Iris pigment epithelial cell (primary cell): ENCODE measurements at regions not wholly inside any gene's neighbourhood (a gene's known extent, or its start where the extent isn't known, plus 50 kb on each side); places are given as distances from the start of the nearest gene placed in this dataset.
A peak's percentile ranks its signal among the peaks of the same experiment; 100 is the strongest.

Experiments
- DNase-seq: peaks from one replicate; pipeline ENCODE4 v3.0.0-alpha.2; 2011; ENCODE audit warnings: low read depth

DNA sequence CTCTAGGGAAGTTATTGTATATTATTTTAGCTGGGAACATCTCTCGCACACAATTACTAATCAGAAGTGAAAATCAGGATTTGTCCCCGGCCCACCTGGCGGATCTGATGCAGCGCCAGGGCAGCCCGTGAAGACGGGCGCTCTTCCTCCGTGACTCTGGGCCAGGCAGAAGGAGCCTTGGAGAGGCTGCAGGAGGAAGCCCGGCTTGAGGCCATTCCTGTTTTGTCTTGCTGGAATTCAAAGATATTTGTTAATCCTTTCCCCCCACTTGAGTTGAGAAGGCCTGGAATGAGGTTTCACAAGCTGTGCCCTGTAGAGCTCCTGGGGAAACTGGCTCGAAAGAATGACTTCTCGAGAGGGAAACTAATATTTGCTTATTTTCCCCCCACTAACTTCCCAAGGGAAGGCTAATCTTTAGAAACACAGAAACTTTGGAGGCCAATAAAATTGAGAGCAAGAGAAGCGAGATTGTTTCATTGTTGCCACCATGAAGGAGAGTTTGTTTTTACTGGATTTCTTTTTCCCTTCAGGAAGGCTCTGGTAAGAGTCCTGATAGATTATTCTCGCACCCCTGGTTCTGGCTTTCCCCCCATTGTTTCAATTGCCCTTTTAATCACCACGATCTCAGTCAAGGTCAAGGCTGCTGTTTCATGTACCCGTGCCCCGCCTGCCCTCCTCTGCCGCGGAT lies 92.8 kb upstream of the SEPTIN5 start:
- peak; percentile 10 for DNase-seq

DNA sequence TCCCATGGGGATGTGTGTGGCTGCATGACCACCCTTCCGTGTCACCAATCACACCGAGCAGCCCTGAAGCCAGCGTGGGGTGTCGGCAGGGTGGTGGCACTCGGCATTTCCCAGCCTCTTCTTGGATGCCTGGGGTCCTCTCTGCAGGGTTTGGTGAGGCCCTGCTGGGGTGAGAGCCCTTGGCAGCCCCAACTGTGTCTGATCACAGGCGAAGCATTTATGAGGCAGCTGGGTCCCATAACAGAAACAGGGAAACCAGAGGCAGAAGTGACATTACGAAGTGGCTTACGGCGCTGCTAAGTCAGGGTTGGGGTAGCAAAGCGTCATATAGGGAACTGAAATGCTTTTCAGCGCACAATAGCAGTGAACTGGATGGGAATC lies 92.3 kb upstream of the SEPTIN5 start:
- no peak for DNase-seq

DNA sequence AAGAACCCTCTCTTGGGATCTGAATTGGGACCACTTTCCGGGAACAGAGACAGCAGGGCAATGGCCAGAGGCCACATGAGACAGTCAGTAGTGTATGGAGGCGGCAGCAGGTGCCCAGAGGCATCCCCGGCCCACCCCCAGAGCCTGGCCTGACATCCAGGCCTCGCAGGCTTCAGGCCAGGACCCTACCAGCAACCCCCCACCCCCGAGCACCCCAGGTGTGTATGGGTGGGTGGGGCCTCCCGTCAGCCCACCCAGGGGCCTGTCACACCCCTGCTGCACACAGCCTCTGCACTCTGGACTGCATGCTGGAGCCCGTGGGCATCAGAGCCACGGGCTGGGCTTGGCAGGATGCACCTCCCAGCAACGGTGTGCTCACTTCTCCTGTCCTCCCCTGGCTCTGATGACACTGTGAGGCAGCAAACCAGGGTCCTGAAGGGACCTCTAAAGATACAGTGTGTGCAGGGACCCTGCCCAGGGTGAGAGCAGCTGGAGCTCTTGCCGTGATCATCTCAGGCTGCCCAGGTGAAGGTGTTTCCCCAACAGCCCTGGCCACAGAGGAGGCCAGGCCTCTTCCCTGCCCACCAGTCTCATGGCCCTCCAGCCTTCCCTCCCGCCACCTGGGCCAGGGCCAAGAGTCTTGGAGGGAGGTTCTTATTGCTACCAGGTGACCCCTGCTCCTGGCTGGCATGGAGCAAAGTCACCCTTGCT lies 88.8 kb upstream of the SEPTIN5 start:
- DNase-seq: no peak

DNA sequence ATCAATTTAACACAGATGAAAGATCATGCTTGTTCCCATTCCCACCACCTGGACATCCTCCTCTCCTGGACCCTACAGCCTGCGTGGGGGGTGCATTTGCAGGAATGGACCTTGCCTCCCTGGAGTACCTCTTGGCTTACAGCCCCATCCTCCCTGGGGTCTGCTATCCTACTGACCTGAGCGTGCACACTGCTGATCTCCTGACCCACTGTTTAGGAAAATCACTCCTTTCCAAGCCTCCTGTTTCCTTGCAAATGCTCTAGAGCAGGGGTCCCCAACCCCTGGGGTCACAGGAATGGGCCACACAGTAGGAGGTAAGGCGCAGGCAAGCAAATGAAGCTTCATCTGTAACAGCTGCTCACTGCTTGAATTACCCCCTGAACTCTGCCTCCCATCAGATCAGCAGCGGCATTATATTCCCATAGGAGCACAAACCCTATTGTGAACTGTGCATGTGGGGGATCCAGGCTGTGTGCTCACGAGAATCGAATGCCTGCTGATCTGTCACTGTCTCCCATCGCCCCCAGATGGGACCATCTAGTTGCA lies 88.2 kb upstream of the SEPTIN5 start:
- no peak for DNase-seq

DNA sequence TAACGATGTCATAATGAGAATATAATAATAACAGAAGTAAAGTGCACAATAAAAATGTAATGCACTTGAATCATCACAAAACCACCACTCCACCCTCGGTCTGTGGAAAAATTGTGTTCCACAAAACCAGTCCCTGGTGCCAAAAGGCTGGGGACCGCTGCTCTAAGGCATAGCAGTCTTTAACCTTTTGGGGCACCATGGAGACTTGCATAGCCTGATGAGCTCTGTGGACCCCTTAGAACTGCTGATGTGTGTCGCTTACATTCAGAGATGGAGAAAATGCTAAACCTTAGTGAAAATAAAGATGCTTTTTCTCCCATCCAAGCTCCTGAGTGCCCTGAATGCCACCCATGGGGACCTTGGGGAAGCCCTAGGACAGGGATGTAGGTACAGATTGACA lies 87.6 kb upstream of the SEPTIN5 start:
- no peak for DNase-seq

DNA sequence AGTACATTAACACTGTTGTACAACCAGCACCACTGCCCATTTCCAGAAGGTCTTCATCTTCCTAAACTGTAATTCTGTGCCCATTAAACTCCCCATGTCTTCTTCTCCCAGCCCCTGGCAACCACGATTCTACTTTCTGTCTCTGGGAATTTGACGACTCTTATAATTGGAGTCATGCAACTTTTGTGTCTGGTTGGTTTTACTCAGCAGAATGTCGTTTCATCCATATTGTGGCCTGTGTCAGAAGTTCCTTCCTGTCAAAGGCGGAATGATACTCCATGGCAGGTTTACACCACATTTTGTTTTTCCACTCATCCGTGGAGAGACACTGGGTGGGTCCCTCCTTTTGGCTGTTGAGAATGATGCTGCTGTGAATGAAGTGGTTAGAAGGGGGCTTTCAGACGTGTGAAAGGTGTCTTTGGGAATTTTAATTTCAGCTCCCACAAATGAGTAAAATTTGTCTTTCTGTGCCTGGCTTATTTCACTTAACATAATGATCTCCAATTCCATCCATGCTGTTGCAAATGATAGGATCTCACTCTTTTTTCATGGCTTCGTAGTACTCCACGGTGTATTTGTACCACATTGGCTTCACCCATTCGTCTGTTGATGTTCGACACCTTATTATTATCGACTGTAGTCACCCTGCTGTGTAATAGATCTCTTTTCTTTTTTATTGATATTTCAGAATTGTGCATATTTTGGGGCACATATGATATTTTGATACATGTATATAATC lies 86.1 kb upstream of the SEPTIN5 start:
- no peak for DNase-seq

DNA sequence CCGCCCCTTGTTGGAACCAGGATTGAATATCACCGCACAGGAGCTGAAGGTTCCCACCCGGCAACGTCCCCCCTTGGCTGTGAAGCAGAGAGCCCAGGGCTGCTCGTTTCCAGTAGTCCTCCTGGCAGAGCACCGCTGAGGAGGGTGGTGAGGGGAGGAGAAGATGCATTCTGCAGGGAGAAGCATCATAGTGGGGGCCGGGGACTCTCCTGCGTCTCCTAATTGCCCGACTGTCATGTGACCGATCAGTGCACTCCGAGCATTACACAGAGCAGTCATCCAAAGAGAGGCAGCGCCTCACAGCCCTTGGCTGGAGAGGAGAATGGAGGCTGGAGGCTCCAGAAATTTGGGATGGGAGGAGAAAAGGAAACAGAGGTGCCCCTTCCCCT lies 85.0 kb upstream of the SEPTIN5 start:
- no peak for DNase-seq

DNA sequence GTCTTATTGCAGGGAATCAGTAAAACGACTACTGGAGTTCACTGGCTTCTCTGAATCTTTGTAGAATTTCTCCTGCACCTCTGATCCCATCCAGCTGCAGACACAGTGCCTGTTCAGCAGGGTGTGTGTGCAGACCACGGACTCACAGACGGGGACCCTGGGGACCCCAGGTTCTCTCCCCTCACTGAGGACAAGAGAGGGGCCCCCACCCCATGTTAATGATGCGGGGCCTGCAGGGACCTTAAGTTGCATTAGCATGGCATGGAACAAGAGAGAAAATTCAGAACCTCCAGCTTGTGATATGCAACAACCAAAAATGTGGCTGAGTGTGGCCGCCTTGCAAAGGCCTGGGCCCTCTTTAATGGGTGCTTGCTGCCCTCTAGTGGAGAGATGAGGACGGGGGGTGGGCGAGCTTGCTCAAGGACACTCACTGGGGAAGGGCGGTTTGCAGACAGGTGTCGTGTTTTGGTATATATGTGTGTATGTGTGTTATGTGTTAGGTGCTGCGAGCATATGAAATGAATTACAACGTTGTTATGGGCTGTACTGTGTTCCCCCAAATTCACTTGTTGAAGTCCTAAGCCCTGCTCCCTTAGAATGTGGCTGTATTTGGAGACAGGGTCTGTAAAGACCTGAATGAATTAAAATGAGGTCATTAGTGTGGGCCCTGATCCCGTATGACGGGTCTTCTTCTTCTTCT lies 84.4 kb upstream of the SEPTIN5 start:
- DNase-seq: peak; percentile 72

DNA sequence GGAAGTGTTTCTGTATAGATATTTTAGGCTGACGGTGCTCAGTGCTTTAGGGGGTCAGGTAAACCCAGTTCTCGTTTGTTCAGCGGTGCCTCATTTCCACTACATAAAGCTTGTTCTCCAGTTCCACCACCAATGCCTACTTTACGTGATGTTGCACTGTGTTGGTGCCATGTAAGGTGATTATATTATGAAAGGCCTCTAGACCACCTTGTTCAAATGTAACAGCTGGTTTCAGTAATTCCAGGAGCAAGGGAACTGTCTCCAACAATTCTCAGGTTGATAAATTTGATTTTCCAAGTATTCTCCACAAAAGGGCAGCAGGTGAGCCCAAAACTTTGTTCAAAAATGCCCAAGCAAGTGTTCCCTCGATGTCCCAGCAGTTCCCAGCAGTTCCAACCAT lies 83.7 kb upstream of the SEPTIN5 start:
- DNase-seq: no peak

DNA sequence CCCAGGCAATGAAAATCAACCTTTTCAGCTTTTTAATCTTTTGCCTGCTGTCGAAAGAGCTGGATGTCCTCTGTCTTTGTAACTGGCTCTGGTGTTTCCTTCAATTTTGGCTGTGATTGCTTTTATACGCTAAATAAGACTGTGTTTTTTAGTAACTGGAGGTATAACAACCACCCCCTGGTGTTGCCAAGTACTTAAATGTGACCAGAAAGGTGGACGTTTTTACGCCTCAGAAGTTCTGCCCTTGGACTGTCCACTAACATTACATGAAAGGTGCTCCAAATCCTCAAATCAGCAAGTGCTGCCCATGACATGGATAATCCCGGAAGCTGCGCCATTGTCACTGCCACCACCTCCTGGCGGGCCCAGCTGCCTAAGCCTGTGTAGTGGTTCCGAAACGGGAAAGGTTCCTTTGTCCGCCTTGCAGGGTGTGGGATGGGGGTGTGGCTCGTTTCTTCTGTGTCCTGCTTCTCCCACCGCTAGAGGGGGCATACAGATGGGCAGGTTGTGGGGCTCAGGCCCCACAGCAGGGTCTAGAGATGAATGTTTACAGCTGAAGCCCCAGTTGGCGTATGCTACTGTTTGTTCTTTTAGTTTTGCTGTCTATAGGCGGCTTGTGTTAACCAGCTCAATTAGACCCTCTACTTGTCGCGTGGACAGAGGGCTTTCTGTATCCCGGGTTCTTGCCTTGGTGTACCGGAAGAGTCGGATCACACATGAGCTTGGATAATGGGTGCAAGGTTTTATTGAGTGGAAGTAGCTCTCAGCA lies 82.2 kb upstream of the SEPTIN5 start:
- peak; percentile 36 for DNase-seq

DNA sequence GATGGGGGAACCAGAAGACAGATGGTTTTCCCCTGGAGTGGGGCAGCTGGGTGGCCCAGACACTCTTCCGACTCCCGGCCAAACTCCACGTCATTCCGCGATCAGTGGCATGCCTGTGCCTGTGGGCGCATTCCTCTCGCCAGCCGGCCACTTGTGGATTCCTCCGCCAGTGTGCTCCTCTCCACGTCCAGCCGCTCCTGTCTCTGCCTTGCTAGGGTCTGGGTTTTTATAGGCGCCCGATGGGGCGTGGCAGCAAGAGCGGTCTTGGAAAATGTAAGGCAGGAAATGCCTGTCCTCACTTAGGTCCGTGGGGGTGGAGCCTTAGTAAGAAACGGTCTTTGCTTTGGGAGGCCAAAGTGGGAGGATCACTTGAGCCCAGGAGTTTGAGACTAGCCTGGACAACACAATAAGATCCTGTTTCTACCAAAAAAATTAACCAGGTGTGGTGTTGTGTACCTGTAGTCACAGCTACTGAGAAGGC lies 81.6 kb upstream of the SEPTIN5 start:
- no peak for DNase-seq

DNA sequence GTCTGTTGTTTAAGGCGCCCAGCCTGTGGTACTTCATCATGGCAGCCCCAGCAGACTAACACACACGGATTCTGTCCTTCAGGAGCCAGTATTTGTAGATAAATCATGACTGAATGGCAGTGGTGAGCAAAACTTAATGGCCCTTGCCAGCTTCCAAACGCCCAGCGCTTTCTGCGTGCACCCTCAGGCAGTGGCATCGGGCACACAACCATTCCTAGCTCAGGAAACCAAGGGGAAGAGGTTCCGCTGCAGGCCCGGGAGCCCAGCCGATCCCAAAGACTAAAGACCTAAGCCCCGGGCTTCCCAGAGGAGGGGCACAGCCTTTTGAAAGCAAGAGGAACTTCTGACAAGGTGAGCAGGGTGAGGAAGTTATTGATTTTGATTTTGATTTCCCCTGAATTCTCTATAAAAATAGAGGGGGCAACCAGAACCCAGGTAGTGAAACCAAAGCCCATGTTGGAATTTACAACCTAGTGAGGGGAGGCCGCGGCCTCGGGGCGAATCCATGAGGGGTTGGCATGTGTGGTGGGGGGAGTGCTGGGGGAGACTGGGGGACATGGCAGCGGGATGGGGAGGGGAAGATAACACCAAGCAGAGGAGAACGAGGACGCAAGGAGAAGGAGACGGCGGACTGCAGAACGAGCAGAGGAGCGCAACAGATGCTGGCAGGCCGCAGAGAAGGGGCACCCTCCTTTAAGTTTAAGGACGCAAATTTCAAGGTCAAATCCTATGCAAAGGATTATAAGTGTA lies 79.9 kb upstream of the SEPTIN5 start:
- DNase-seq: no peak

DNA sequence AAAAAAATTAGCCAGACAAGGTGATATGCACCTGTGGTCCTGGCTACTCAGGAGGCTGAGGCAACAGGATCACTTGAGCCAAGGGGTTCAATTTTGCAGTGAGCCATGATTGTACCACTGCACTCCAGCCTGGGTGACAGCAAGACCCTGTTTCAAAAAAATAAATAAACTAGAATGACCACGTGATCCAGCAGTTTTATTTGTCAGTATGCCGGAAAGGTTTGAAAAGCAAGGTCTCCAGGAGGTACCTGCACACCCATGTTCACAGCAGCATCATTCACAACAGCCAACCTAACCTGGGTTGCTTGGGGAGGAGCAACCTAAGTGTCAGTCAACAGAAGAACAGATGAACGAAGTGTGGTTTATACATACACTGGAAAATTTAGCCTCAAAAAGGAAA lies 78.7 kb upstream of the SEPTIN5 start:
- no peak for DNase-seq

DNA sequence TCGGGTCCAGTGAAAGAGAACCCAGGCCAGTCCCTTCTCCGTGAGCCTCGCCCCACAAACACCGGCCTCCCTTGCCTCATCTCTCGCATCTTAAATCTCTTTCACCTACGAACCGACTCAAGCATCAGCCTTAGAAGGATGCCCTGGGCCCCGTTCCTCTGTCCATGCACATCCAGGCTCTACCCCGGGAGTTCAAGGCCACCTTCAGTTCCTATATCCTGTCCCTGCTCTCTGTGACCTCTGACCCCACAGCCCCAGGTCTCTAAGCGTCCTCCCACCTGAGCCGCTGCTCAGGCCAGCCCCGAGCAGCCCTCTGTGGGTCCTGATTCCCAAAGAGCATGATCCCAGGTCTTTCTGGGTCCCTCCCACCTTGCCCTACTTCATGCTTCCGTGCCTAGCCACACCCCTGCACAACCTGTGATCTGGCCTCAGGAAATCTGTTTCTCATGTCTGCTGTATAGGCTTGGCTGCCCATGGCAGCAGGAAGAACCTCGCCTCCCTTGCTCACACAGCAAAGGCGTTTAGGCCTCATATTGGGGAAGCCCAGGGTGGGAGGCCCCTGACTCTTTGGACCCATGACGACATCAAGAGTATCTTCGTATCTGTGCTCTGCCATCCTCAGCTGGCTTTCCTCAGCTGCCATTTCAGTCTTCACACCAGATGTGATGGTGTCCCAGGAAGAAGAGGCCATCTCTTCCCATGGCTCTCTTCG lies 77.5 kb upstream of the SEPTIN5 start:
- DNase-seq: no peak

DNA sequence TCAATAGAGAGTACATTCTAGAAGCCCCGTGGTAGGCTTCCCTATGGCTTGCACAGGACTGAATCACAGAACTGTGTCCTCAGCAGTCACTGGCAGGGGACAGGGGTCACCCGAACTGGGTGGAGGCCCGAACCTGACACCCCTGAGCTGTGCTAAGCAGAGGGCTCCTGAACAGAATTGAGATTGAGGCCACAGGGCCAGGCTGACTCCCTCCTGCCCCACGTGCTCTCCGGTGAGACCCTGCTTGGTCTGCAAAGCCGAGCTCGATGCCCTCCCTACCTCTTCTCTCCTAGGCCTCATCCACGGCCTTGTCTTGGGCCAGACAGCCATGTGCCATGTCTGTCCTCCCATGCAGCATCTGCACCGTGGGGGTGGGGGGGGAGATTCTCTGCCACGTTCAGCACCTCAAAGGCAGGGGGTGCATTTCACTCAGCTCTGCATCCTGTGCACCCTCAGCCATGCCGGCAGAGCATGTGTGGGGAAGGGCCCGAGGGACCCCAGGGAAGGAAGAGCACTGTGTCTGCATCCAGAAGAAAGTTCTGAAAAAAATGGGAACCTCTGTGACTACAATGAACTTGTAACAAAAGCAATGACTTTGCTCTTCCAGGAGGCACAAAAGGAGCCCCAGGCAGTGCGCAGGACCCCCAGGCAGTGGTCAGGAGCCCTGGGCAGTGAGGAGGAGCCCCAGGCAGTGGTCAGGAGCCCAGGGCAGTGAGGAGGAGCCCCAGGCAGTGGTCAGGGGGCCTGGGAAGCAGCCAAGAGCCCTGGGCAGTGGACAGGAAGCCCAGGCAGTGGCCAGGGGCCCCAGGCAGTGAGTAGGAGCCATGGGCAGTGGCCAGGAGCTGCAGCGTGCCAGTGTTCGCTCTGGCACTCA lies 76.7 kb upstream of the SEPTIN5 start:
- DNase-seq: no peak

DNA sequence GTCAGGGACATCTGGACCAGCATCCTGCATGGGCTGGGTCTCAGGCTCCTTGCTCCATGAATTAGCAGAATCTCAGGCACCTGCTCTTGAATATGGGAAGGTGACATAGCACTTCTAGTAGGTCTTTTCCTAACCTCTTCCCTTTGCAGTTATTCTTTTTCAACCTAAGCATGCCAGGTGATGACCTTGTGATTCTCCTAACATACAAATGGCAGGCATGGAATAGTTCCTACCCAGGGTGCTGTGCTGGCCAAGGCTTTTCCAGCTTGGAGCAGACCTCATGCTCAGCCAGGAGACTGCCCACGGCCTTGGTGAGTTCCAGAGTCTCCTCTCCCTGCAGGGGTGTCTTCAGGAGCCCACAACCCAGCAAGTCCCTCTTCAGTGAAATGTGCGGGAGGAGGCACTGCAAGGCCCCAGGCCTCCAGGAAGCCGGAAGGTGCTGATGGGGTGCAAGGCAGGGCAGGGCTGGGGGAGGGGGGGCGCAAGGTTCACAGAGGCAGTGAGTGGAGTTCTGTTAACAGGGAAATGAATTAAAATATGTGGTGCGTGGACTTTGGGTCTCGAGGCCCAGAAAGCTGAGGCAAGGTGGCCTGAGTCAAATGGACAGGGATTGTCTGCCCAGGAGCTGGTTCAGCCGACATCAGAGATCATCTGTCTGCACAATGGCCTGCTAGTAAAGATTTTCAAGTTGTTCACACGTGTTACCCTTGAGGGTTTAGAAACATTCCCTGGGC lies 75.9 kb upstream of the SEPTIN5 start:
- DNase-seq: no peak

DNA sequence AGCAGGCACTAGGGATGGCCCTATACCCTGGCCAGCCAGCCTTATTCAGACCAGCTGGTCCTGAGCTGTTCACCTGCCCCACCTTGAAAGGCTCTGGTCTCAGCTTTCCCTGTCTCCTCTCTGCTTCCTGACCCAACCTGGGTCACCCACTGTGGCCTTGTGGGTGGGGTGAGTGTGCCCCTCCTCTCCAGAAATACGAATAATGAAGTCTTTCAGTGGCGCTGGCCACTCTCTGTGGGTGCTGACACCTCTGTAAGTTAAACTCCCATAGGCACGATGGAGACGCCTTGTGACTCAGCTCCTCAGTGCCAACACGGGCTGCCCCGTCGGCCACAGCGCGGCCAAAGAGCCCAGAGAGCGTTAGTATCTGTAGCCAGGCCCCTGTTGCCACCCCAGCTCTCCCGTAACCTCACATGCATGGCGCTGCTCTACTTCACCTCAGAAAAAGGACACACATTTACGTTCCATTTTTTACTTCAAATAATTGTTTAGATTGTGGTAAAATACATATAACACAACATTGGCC lies 74.6 kb upstream of the SEPTIN5 start:
- DNase-seq: no peak

DNA sequence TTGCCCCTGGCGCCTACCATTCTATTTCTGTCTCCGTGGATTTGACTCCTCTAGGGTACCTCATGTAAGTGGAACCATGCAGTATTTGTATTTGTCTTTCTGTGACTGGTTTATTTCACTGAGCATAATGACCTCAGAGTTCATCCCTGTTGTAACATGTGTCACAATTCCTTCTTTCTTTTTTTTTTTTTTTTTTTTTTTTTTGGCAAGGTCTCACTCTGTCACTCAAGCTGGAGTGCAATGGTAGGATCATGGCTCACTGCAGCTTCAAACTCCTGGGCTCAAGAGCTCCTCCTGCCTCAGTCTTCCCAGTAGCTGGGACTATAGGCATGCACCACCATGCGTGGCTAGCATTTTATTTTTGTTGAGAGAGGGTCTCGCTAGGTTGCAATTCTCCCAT lies 74.0 kb upstream of the SEPTIN5 start:
- DNase-seq: no peak
